GM10266 (cell line): ENCODE measurements at regions not wholly inside any gene's neighbourhood (a gene's known extent, or its start where the extent isn't known, plus 50 kb on each side); places are given as distances from the start of the nearest gene placed in this dataset.

Experiments used
- DNase-seq: peaks from one replicate; pipeline ENCODE4 v3.0.0; 2012; ENCODE audit errors: extremely low spot score
- CTCF ChIP-seq: IDR thresholded peaks from 2 replicates; pipeline ENCODE4 v1.5.1; 2012; ENCODE audit warnings: mild to moderate bottlenecking, low read depth; ENCODE audit not compliant: control insufficient read depth, insufficient read depth; ENCODE audit errors: missing control alignments

- no peak for DNase-seq
- TF ChIP-seq CTCF = no peak
These were observed 195.0 kb upstream of the MMADHC start for GRCh38 chr2:149782572-149782971.

- no peak for DNase-seq
- no peak for TF ChIP-seq CTCF
These were observed 193.8 kb upstream of the MMADHC start for GRCh38 chr2:149781263-149781808.

GRCh38 chr2:149773006-149773405 lies 185.4 kb upstream of the MMADHC start:
- TF ChIP-seq CTCF = no peak

GRCh38 chr2:149768320-149768799 lies 180.8 kb upstream of the MMADHC start:
- no peak for TF ChIP-seq CTCF
- no peak for DNase-seq

More at GRCh38 chr2:149773006-149773405, 185.4 kb upstream of the MMADHC start:
- DNase-seq = no peak

GRCh38 chr2:149767516-149767974 lies 180.0 kb upstream of the MMADHC start:
- no peak for DNase-seq
- no peak for TF ChIP-seq CTCF

GRCh38 chr2:149766339-149766738 lies 178.8 kb upstream of the MMADHC start:
- TF ChIP-seq CTCF = no peak
- DNase-seq = no peak

GRCh38 chr2:149765636-149766035 lies 178.1 kb upstream of the MMADHC start:
- no peak for DNase-seq
- TF ChIP-seq CTCF = no peak
